Mesothelial cell of epicardium (in vitro differentiated cells): ENCODE measurements at regions not wholly inside any gene's neighbourhood (a gene's known extent, or its start where the extent isn't known, plus 50 kb on each side); places are given as distances from the start of the nearest gene placed in this dataset.
A peak's percentile ranks its signal among the peaks of the same experiment; 100 is the strongest.

ENCODE experiments used
- DNase-seq, 2 experiments: peaks; one replicate each; pipeline ENCODE4 v3.0.0; 2021; ENCODE audit warnings: low spot score in 2 of 2; ENCODE audit not compliant: unreplicated experiment in 2 of 2
- H3K27ac Mint-ChIP-seq: 2 replicates; pipeline ENCODE4 v1.8.0; 2021; ENCODE audit warnings: mixed read lengths
- H3K27me3 Mint-ChIP-seq: 2 replicates; pipeline ENCODE4 v1.8.0; 2021; ENCODE audit warnings: low read depth, mixed read lengths
- H3K36me3 Mint-ChIP-seq: 2 replicates; pipeline ENCODE4 v1.8.0; 2021; ENCODE audit warnings: mixed read lengths
- H3K4me1 Mint-ChIP-seq: 2 replicates; pipeline ENCODE4 v1.8.0; 2021; ENCODE audit warnings: mixed read lengths
- H3K4me3 Mint-ChIP-seq: 2 replicates; pipeline ENCODE4 v1.8.0; 2021; ENCODE audit warnings: mild to moderate bottlenecking, moderate library complexity, mixed read lengths
- H3K9me3 Mint-ChIP-seq: 2 replicates; pipeline ENCODE4 v1.8.0; 2021; ENCODE audit warnings: mixed read lengths
- TF ChIP-seq, protein P1 (sequence below): fragments of 200-600 bp; sonication (generic); IDR thresholded peaks from one replicate; pipeline ENCODE4 v1.5.0; 2021; ENCODE audit warnings: antibody characterized with exemption; ENCODE audit not compliant: unreplicated experiment

GRCh38 chr20:48563191-48563870 lies 264.5 kb downstream of the PREX1 start:
- Mint-ChIP-seq H3K4me3 (no peak overlapping the region), H3K27ac (no peak overlapping the region), H3K36me3 (no peaks in the 10 kb centered on the region), H3K27me3 (no peaks in the 10 kb centered on the region), H3K9me3 (peaks cover 6% of the 10 kb centered on the region), H3K4me1 (peaks cover 5% of the 10 kb centered on the region)
- no peak for DNase-seq
- TF ChIP-seq, protein P1, sequence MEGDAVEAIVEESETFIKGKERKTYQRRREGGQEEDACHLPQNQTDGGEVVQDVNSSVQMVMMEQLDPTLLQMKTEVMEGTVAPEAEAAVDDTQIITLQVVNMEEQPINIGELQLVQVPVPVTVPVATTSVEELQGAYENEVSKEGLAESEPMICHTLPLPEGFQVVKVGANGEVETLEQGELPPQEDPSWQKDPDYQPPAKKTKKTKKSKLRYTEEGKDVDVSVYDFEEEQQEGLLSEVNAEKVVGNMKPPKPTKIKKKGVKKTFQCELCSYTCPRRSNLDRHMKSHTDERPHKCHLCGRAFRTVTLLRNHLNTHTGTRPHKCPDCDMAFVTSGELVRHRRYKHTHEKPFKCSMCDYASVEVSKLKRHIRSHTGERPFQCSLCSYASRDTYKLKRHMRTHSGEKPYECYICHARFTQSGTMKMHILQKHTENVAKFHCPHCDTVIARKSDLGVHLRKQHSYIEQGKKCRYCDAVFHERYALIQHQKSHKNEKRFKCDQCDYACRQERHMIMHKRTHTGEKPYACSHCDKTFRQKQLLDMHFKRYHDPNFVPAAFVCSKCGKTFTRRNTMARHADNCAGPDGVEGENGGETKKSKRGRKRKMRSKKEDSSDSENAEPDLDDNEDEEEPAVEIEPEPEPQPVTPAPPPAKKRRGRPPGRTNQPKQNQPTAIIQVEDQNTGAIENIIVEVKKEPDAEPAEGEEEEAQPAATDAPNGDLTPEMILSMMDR: no peak

DNA sequence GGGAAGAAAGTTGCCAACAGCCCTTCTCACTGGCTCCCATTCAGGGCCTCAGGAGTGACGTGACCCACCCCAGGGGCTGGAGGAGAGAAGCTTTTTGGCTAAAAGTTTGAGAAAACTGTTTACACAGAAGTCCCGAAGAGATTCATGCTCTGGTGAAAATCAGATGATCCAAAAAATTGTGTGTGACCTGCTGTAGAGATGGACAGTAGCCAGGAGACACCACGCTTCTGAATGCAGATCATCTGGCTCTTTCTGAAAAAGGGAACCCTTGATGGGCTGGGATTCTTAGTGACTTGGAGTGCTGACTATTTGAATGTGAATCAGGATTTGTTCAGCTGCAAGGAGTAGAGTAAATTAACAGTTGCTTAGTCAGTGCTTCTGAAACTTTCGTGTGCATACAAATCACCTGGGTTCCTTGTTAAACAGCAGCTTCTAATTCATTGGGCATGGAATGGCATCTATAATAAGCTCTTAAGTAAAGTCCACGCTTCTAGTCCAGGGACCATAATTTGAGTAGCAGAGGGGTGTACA lies 265.1 kb downstream of the PREX1 start:
- Mint-ChIP-seq H3K9me3 (peaks cover 6% of the 10 kb centered on the region), H3K27me3 (no peaks in the 10 kb centered on the region), H3K27ac (no peak overlapping the region), H3K36me3 (no peaks in the 10 kb centered on the region), H3K4me1 (peaks cover 11% of the 10 kb centered on the region), H3K4me3 (no peak overlapping the region)
- TF ChIP-seq, protein P1: no peak
- DNase-seq: no peak

- Mint-ChIP-seq H3K9me3 (peaks cover 6% of the 10 kb centered on the region), H3K27me3 (no peaks in the 10 kb centered on the region), H3K4me3 (no peak overlapping the region), H3K27ac (peak overlapping the region; percentile 2), H3K4me1 (peaks cover 19% of the 10 kb centered on the region), H3K36me3 (no peaks in the 10 kb centered on the region)
- DNase-seq: no peak
- TF ChIP-seq, protein P1: no peak
These were observed 268.9 kb downstream of the PREX1 start for GRCh38 chr20:48558906-48559305.

DNA sequence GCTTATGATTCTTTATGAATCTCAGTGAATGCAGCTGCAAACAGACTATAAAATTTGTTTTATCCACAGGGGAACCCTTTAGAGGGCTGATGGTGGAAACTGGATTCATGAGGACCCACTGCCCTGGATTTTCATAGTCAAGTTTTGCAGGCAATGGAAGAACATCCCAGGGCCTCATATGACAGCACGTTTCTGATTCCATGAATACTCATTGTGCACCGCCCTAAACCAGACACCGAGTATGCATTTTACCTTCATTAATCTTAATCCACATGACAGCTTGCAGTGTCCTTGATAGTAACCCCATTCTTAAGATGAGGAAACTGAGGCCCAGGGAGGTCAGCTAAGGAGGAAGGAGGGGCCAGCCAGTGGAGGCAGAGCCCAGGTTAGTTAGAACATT lies 270.4 kb downstream of the PREX1 start:
- H3K27me3 Mint-ChIP-seq: no peaks in the 10 kb centered on the region
- no peak overlapping the region for H3K4me3 Mint-ChIP-seq
- H3K27ac Mint-ChIP-seq: no peak overlapping the region
- H3K9me3 Mint-ChIP-seq: no peaks in the 10 kb centered on the region
- H3K36me3 Mint-ChIP-seq: no peaks in the 10 kb centered on the region
- H3K4me1 Mint-ChIP-seq: peaks cover 19% of the 10 kb centered on the region
- TF ChIP-seq, protein P1: no peak
- DNase-seq: no peak

DNA sequence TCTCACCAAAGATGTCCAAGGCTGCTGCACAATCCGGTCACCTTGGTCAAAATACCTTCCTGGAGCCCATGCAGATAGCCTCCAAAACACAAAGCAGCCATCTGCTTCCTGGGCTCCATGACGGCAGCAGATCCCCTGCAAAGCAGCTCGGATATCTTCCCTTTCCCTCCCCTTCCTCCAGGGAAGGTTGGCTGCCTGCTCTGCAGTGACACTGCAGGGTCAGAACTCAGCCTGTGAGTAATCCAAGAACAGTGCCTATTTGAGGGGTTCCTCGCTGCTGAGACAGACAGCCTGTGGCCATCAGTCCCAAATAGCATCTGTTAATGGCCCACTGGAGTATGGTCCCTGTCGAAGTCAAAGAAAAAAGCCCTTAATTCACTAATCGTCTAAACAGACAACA lies 270.8 kb downstream of the PREX1 start:
- no peak overlapping the region for H3K4me3 Mint-ChIP-seq
- no peak for DNase-seq
- peaks cover 19% of the 10 kb centered on the region for H3K4me1 Mint-ChIP-seq
- no peaks in the 10 kb centered on the region for H3K9me3 Mint-ChIP-seq
- no peaks in the 10 kb centered on the region for H3K36me3 Mint-ChIP-seq
- TF ChIP-seq, protein P1: no peak
- H3K27ac Mint-ChIP-seq: no peak overlapping the region
- H3K27me3 Mint-ChIP-seq: no peaks in the 10 kb centered on the region
